Calu3 (cell line): ENCODE measurements at regions not wholly inside any gene's neighbourhood (a gene's known extent, or its start where the extent isn't known, plus 50 kb on each side); places are given as distances from the start of the nearest gene placed in this dataset.
"Not testable (repeated sequence)": the region's sequence is repeated elsewhere in the genome, so short reads cannot be mapped to it uniquely, and the experiment has no call there.

Experiments
- BruUV-seq: library from RNA; stranded (reverse); fragments of 400-500 nt; replicated peaks from 2 replicates; lab custom pipeline; 2021; lab: Mats Ljungman, UMichigan
- CTCF ChIA-PET: fragments of 300-600 bp; sonication (Branson Sonifier 250); formaldehyde crosslinking; loops from one replicate; lab custom pipeline; 2022; ENCODE audit warnings: antibody characterized with exemption; lab: Charles Lee
- DNase-seq: peaks from one replicate; pipeline ENCODE4 v3.0.0; 2022
- H3K27ac Mint-ChIP-seq: one replicate; pipeline ENCODE4 v1.8.0; 2022; ENCODE audit warnings: mixed read lengths; ENCODE audit not compliant: unreplicated experiment
- H3K27me3 Mint-ChIP-seq: one replicate; pipeline ENCODE4 v1.8.0; 2022; ENCODE audit warnings: mixed read lengths; ENCODE audit not compliant: unreplicated experiment
- H3K36me3 Mint-ChIP-seq: one replicate; pipeline ENCODE4 v1.8.0; 2022; ENCODE audit warnings: mild to moderate bottlenecking, moderate library complexity, mixed read lengths; ENCODE audit not compliant: insufficient read depth, unreplicated experiment
- H3K4me1 Mint-ChIP-seq: one replicate; pipeline ENCODE4 v1.8.0; 2022; ENCODE audit warnings: mild to moderate bottlenecking, low read depth, mixed read lengths; ENCODE audit not compliant: unreplicated experiment
- H3K4me3 Mint-ChIP-seq: one replicate; pipeline ENCODE4 v1.8.0; 2022; ENCODE audit warnings: mild to moderate bottlenecking, low read depth, moderate library complexity, mixed read lengths; ENCODE audit not compliant: unreplicated experiment
- H3K9me3 Mint-ChIP-seq: one replicate; pipeline ENCODE4 v1.8.0; 2022; ENCODE audit warnings: low read depth, mixed read lengths; ENCODE audit not compliant: unreplicated experiment
- intact Hi-C: fragments of 100-400 bp; cut with micrococcal nuclease; formaldehyde crosslinking; loops from one replicate; pipeline ENCODE4 v1.10.0; 2022; ENCODE audit not compliant: unreplicated experiment
- TF ChIP-seq, protein P1 (sequence below): fragments of 200-600 bp; IDR thresholded peaks from one replicate; pipeline ENCODE4 v1.8.0; 2022; ENCODE audit warnings: antibody characterized with exemption; ENCODE audit not compliant: unreplicated experiment

DNA sequence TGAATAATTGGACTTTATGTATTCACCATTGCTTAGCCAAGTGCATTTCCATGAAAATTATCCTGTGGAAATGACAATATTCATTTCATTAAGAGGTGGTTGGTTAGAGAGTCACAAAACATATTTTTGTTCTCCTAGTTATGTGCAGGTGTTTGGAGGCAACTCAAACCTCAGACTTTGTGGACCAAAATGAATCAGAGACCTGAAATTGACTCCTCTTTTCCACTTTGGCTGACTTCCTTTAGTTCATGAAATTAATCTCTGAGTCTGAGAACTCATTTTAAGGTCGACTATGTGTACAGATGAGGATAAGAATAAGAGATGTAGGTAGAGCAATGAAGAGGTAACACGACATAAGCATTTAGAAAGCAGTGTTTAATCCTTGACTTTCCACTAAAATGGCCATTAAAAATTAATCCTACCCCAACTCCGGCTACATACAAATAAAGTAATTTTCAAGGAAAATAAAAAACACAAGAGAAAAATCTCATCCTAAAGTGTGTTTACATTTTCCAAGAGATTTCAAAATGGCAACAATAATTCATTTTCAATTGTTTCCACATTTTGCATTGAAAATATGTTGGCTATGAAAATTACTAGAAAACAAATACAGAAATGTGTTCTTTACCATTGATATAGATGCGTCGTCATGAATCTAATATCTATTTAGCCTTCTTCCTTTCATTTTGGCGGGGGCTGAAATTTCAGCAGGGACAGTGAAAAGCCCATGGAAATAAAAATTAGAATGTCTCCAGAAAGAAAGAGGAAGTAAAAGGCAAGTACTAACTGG lies 185.4 kb upstream of the CSNK1A1L start:
- Mint-ChIP-seq H3K27ac (no peak overlapping the region), H3K27me3 (no peaks in the 10 kb centered on the region), H3K36me3 (peaks cover 3% of the 10 kb centered on the region), H3K4me3 (no peak overlapping the region), H3K4me1 (no peaks in the 10 kb centered on the region), H3K9me3 (no peaks in the 10 kb centered on the region)
- CTCF ChIA-PET, result no interaction called here
- DNase-seq, result no peak
- intact Hi-C loops, result no loop called here
- TF ChIP-seq, protein P1, sequence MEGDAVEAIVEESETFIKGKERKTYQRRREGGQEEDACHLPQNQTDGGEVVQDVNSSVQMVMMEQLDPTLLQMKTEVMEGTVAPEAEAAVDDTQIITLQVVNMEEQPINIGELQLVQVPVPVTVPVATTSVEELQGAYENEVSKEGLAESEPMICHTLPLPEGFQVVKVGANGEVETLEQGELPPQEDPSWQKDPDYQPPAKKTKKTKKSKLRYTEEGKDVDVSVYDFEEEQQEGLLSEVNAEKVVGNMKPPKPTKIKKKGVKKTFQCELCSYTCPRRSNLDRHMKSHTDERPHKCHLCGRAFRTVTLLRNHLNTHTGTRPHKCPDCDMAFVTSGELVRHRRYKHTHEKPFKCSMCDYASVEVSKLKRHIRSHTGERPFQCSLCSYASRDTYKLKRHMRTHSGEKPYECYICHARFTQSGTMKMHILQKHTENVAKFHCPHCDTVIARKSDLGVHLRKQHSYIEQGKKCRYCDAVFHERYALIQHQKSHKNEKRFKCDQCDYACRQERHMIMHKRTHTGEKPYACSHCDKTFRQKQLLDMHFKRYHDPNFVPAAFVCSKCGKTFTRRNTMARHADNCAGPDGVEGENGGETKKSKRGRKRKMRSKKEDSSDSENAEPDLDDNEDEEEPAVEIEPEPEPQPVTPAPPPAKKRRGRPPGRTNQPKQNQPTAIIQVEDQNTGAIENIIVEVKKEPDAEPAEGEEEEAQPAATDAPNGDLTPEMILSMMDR, result no peak
- BruUV-seq, result no TSS peak

DNA sequence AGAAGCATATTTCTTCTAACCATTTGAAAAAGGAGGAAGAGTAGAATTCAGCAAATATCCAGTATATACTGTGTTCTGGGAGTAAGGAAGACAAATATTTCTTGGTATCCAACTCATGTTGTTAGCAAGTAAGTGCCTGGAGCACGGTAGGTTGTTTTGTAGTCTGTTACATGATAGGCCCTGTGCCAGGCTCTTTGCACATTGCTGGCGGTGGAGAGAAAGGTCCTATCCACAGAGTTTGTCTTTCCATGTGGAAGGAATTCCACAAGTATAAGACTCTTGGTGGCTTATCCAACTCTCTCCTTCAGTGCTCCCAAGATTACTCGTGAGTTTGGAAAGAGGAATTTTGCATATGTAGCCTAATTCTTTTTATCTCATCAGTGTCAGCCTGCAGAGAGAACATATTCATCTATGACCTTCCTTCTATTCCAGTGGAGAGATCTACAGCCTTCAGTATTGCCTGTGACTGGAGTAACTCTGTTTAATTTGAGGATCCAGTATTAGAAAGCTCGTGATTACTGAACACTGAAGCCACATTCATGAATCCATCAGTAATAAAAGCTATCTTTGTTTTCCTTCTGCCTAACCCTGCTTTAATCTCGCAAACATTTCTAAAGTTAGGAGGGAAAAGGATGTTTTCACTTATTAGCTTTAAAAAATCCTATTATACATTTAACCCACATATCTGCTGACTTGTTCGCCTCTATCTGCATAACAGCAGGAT lies 183.9 kb upstream of the CSNK1A1L start:
- Mint-ChIP-seq H3K27me3 (no peaks in the 10 kb centered on the region), H3K27ac (no peak overlapping the region), H3K36me3 (no peaks in the 10 kb centered on the region), H3K9me3 (no peaks in the 10 kb centered on the region), H3K4me1 (no peaks in the 10 kb centered on the region), H3K4me3 (no peak overlapping the region)
- intact Hi-C loops, result no loop called here
- TF ChIP-seq, protein P1, result no peak
- CTCF ChIA-PET, result no interaction called here
- DNase-seq, result no peak
- BruUV-seq, result no TSS peak

DNA sequence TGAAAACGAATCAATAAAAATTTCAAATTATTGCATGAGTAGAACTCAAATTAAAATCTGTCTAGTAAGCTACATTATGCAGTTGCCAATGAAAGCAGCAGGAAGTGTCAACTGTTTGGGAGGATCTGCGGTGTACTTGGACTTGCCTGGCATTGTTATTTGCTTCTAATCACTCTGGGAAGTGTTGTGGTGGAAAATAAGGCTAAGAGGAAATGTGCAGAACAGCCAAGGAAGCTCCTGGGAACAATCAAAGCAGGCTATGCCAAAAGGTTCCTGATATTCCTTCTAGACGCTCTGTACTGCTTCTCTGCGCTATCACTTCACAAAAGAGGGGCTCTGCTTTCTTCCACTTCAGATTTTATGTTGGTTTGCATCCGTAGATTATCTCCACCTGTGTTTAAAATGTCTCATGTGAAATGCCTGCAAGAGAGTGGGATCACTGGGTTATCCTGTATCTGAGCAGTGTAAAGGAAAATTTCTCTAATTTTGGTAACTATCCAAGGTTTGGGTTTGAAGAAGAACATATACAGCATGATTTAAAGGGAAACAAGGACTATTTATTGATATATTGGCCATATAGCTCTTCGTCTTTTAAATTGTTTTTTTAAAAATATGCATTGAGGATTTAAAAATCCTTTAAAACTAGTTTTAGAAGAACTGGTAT lies 182.7 kb upstream of the CSNK1A1L start:
- CTCF ChIA-PET, result no interaction called here
- intact Hi-C loops, result no loop called here
- no peak overlapping the region for H3K27ac Mint-ChIP-seq
- no peaks in the 10 kb centered on the region for H3K9me3 Mint-ChIP-seq
- H3K4me1 Mint-ChIP-seq, result no peaks in the 10 kb centered on the region
- TF ChIP-seq, protein P1, result no peak
- no peaks in the 10 kb centered on the region for H3K27me3 Mint-ChIP-seq
- H3K4me3 Mint-ChIP-seq, result no peak overlapping the region
- DNase-seq, result no peak
- no peaks in the 10 kb centered on the region for H3K36me3 Mint-ChIP-seq
- BruUV-seq, result no TSS peak

DNA sequence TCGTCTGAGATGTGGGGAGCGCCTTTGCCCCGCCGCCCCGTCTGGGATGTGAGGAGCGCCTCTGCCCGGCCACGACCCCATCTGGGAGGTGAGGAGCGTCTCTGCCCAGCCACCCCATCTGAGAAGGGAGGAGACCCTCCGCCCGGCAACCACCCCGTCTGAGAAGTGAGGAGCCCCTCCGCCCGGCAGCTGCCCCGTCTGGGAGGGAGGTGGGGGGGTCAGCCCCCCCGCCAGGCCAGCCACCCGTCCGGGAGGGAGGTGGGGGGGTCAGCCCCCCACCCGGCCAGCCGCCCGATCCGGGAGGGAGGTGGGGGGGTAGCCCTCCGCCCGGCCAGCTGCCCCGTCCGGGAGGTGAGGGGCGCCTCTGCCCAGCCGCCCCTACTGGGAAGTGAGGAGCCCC lies 174.8 kb upstream of the CSNK1A1L start:
- H3K9me3 Mint-ChIP-seq, CTCF ChIA-PET, BruUV-seq, H3K4me3 Mint-ChIP-seq, DNase-seq, H3K27ac Mint-ChIP-seq, H3K36me3 Mint-ChIP-seq, intact Hi-C loops, H3K4me1 Mint-ChIP-seq, H3K27me3 Mint-ChIP-seq: not testable (repeated sequence)
